SK-N-SH (cell line): ENCODE measurements at regions not wholly inside any gene's neighbourhood (a gene's known extent, or its start where the extent isn't known, plus 50 kb on each side); places are given as distances from the start of the nearest gene placed in this dataset.

Experiments
- POLR2AphosphoS5 ChIP-seq: IDR thresholded peaks from 2 replicates; pipeline ENCODE4 v1.6.1; 2012; ENCODE audit warnings: low read depth, low read length
- SIN3A ChIP-seq: IDR thresholded peaks from 2 replicates; pipeline ENCODE4 v1.6.1; 2012; ENCODE audit warnings: low read depth, mild to moderate bottlenecking, low read length, moderate library complexity, borderline replicate concordance
- YY1 ChIP-seq: IDR thresholded peaks from 2 replicates; pipeline ENCODE4 v1.4.0; 2012; ENCODE audit warnings: low read depth, mild to moderate bottlenecking
- TF ChIP-seq, protein P1 (sequence below): fragments of 200-600 bp; sonication (generic); IDR thresholded peaks from 2 replicates; pipeline ENCODE4 v1.6.1; 2017; ENCODE audit warnings: antibody characterized with exemption, mild to moderate bottlenecking, moderate library complexity

DNA sequence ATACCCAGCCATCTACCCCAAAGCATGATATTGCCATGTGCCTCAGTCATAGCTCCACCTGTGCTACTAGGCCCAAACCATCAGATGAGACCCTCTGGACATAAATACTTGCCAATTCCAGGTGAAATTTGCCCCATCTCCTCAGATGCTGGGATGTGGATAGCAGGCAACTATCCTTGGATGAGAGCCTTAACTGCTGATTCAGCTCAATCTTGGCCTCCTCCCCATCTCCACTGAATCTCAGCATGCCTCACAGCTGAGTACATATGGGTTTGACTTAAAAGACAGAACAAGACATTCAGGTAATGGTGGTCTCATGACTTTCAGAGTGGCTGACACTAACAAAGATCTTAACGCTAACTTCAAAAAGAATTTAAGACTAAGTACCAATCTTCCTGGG lies 50.8 kb upstream of the KLHL13 start:
- TF ChIP-seq, protein P1, sequence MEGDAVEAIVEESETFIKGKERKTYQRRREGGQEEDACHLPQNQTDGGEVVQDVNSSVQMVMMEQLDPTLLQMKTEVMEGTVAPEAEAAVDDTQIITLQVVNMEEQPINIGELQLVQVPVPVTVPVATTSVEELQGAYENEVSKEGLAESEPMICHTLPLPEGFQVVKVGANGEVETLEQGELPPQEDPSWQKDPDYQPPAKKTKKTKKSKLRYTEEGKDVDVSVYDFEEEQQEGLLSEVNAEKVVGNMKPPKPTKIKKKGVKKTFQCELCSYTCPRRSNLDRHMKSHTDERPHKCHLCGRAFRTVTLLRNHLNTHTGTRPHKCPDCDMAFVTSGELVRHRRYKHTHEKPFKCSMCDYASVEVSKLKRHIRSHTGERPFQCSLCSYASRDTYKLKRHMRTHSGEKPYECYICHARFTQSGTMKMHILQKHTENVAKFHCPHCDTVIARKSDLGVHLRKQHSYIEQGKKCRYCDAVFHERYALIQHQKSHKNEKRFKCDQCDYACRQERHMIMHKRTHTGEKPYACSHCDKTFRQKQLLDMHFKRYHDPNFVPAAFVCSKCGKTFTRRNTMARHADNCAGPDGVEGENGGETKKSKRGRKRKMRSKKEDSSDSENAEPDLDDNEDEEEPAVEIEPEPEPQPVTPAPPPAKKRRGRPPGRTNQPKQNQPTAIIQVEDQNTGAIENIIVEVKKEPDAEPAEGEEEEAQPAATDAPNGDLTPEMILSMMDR, result no peak
- TF ChIP-seq SIN3A, result no peak
- no peak for TF ChIP-seq POLR2AphosphoS5
- TF ChIP-seq YY1, result no peak
